Peyer's patch (tissue), 4 donors: ENCODE measurements at regions not wholly inside any gene's neighbourhood (a gene's known extent, or its start where the extent isn't known, plus 50 kb on each side); places are given as distances from the start of the nearest gene placed in this dataset.

Source experiments
- POLR2A ChIP-seq, 2 donors: fragments of 450-650 bp; IDR thresholded peaks; one replicate each; pipeline ENCODE4 v1.5.1; 2017; ENCODE audit warnings: antibody characterized with exemption in 2 of 2, mild to moderate bottlenecking in 2 of 2, moderate library complexity in 2 of 2
- TF ChIP-seq, protein P1 (sequence below), 6 experiments: fragments of 450-650 bp in 4 of 6; fragments of 200-600 bp in 2 of 6; sonication (generic) in 1 of 6; IDR thresholded peaks; one replicate each; pipeline ENCODE4 v1.5.1; 2017 to 2019; ENCODE audit warnings: antibody characterized with exemption in 6 of 6, mild to moderate bottlenecking in 3 of 6, moderate library complexity in 1 of 6

DNA sequence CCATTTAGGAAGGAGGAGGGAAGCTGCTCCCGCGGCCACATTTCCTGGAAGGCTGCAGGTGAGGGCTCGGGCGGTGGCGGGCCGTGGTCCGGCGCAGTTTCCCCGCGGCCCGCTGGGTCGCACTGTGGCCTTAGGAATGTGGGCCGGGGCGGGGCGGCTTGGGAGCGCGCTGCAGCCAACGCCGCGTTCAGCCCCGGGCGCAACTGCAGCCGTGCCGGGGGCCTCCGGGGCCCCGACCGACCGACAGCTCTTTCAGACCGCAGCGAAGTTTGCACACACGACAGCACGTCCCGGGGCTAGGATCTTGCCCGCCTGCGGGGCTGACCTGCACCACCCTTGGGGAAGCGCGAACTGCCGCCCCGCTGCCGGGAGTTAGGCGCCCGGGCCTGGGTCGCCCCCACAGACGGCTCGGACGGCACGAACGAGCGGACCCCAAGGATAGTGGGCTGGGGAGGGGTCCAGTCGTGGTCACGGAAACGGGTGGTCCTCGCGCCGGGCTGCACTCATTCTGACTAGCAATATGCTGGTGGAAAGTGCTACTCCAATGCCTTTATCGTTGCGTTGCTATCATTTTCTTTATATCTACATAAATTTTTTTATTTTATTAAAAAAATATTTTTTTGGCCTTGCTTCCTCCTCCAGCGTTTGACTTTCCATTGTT, 69.9 kb upstream of the DLX2 start:
- TF ChIP-seq, protein P1, sequence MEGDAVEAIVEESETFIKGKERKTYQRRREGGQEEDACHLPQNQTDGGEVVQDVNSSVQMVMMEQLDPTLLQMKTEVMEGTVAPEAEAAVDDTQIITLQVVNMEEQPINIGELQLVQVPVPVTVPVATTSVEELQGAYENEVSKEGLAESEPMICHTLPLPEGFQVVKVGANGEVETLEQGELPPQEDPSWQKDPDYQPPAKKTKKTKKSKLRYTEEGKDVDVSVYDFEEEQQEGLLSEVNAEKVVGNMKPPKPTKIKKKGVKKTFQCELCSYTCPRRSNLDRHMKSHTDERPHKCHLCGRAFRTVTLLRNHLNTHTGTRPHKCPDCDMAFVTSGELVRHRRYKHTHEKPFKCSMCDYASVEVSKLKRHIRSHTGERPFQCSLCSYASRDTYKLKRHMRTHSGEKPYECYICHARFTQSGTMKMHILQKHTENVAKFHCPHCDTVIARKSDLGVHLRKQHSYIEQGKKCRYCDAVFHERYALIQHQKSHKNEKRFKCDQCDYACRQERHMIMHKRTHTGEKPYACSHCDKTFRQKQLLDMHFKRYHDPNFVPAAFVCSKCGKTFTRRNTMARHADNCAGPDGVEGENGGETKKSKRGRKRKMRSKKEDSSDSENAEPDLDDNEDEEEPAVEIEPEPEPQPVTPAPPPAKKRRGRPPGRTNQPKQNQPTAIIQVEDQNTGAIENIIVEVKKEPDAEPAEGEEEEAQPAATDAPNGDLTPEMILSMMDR (IDR thresholded peaks at IDR 0.05), result peak in 4 of 6 experiments; percentile 64 to 97 (median 92)
- no peak for TF ChIP-seq POLR2A (IDR thresholded peaks at IDR 0.05)
